ENCODE measurements at regions not wholly inside any gene's neighbourhood (a gene's known extent, or its start where the extent isn't known, plus 50 kb on each side); places are given as distances from the start of the nearest gene placed in this dataset.

- H3K4me1 Mint-ChIP-seq (ENCODE audit: low read depth): peaks cover 10% of the 10 kb centered on the region
- intact Hi-C loops (cut with micrococcal nuclease): no loop called here
- H3K36me3 Mint-ChIP-seq (ENCODE audit: low read depth): no peaks in the 10 kb centered on the region
- H3K27me3 Mint-ChIP-seq: no peaks in the 10 kb centered on the region
- no peak overlapping the region for H3K27ac Mint-ChIP-seq
- no peak overlapping the region for H3K4me3 Mint-ChIP-seq
- peaks cover 12% of the 10 kb centered on the region for H3K9me3 Mint-ChIP-seq
Observed at GRCh38 chr13:74061926-74062595, 72.1 kb downstream of the KLF12 start.

GRCh38 chr13:74056801-74057542 lies 77.2 kb downstream of the KLF12 start:
- no peak overlapping the region for H3K27ac Mint-ChIP-seq

GRCh38 chr13:74052402-74052928 lies 81.7 kb downstream of the KLF12 start:
- Mint-ChIP-seq H3K4me1 (ENCODE audit: low read depth) (no peaks in the 10 kb centered on the region), H3K27me3 (no peaks in the 10 kb centered on the region), H3K4me3 (no peak overlapping the region), H3K36me3 (ENCODE audit: low read depth) (no peaks in the 10 kb centered on the region), H3K27ac (no peak overlapping the region), H3K9me3 (no peaks in the 10 kb centered on the region)
- intact Hi-C loops (cut with micrococcal nuclease): no loop called here

More at GRCh38 chr13:74056801-74057542, 77.2 kb downstream of the KLF12 start:
- Mint-ChIP-seq H3K36me3 (ENCODE audit: low read depth) (no peaks in the 10 kb centered on the region), H3K9me3 (peaks cover 12% of the 10 kb centered on the region), H3K27me3 (no peaks in the 10 kb centered on the region), H3K4me3 (no peak overlapping the region), H3K4me1 (ENCODE audit: low read depth) (peaks cover under 1% of the 10 kb centered on the region)
- intact Hi-C loops (cut with micrococcal nuclease): no loop called here

- Mint-ChIP-seq H3K27ac (no peak overlapping the region), H3K36me3 (ENCODE audit: low read depth) (no peaks in the 10 kb centered on the region), H3K9me3 (no peaks in the 10 kb centered on the region), H3K4me3 (no peak overlapping the region), H3K27me3 (no peaks in the 10 kb centered on the region), H3K4me1 (ENCODE audit: low read depth) (no peaks in the 10 kb centered on the region)
- intact Hi-C loops (cut with micrococcal nuclease): no loop called here
Observed at GRCh38 chr13:74048756-74049155, 85.4 kb downstream of the KLF12 start.

- no peak overlapping the region for H3K27ac Mint-ChIP-seq
- no peaks in the 10 kb centered on the region for H3K27me3 Mint-ChIP-seq
- intact Hi-C loops (cut with micrococcal nuclease): no loop called here
- no peaks in the 10 kb centered on the region for H3K4me1 Mint-ChIP-seq (ENCODE audit: low read depth)
- no peak overlapping the region for H3K4me3 Mint-ChIP-seq
- no peaks in the 10 kb centered on the region for H3K36me3 Mint-ChIP-seq (ENCODE audit: low read depth)
- no peaks in the 10 kb centered on the region for H3K9me3 Mint-ChIP-seq
Observed at GRCh38 chr13:74047931-74048600, 86.1 kb downstream of the KLF12 start.

- intact Hi-C loops (cut with micrococcal nuclease): no loop called here
- Mint-ChIP-seq H3K36me3 (ENCODE audit: low read depth) (no peaks in the 10 kb centered on the region), H3K27ac (no peak overlapping the region), H3K27me3 (no peaks in the 10 kb centered on the region), H3K4me3 (no peak overlapping the region), H3K9me3 (no peaks in the 10 kb centered on the region), H3K4me1 (ENCODE audit: low read depth) (no peaks in the 10 kb centered on the region)
Observed at GRCh38 chr13:74046431-74046830, 87.8 kb downstream of the KLF12 start.

- Mint-ChIP-seq H3K9me3 (no peaks in the 10 kb centered on the region), H3K4me1 (ENCODE audit: low read depth) (no peaks in the 10 kb centered on the region), H3K27me3 (no peaks in the 10 kb centered on the region), H3K36me3 (ENCODE audit: low read depth) (no peaks in the 10 kb centered on the region), H3K27ac (no peak overlapping the region), H3K4me3 (no peak overlapping the region)
- intact Hi-C loops (cut with micrococcal nuclease): no loop called here
Observed at GRCh38 chr13:74045583-74045982, 88.6 kb downstream of the KLF12 start.

- Mint-ChIP-seq H3K9me3 (no peaks in the 10 kb centered on the region), H3K4me1 (ENCODE audit: low read depth) (no peaks in the 10 kb centered on the region), H3K27ac (no peak overlapping the region), H3K4me3 (no peak overlapping the region), H3K36me3 (ENCODE audit: low read depth) (no peaks in the 10 kb centered on the region), H3K27me3 (no peaks in the 10 kb centered on the region)
- intact Hi-C loops (cut with micrococcal nuclease): no loop called here
Observed at GRCh38 chr13:74043237-74043636, 91.0 kb downstream of the KLF12 start.

- Mint-ChIP-seq H3K9me3 (no peaks in the 10 kb centered on the region), H3K4me3 (no peak overlapping the region), H3K36me3 (ENCODE audit: low read depth) (no peaks in the 10 kb centered on the region), H3K27ac (no peak overlapping the region), H3K4me1 (ENCODE audit: low read depth) (no peaks in the 10 kb centered on the region), H3K27me3 (no peaks in the 10 kb centered on the region)
- intact Hi-C loops (cut with micrococcal nuclease): no loop called here
Observed at GRCh38 chr13:74040200-74040599, 94.0 kb downstream of the KLF12 start.

- intact Hi-C loops (cut with micrococcal nuclease): no loop called here
- H3K4me3 Mint-ChIP-seq: no peak overlapping the region
- no peaks in the 10 kb centered on the region for H3K27me3 Mint-ChIP-seq
- no peaks in the 10 kb centered on the region for H3K4me1 Mint-ChIP-seq (ENCODE audit: low read depth)
- H3K36me3 Mint-ChIP-seq (ENCODE audit: low read depth): no peaks in the 10 kb centered on the region
- H3K27ac Mint-ChIP-seq: no peak overlapping the region
- H3K9me3 Mint-ChIP-seq: no peaks in the 10 kb centered on the region
Observed at GRCh38 chr13:74039667-74040066, 94.5 kb downstream of the KLF12 start.

GRCh38 chr13:74039154-74039553 lies 95.0 kb downstream of the KLF12 start:
- Mint-ChIP-seq H3K36me3 (ENCODE audit: low read depth) (no peaks in the 10 kb centered on the region), H3K4me3 (no peak overlapping the region), H3K27me3 (no peaks in the 10 kb centered on the region), H3K9me3 (no peaks in the 10 kb centered on the region), H3K4me1 (ENCODE audit: low read depth) (no peaks in the 10 kb centered on the region), H3K27ac (no peak overlapping the region)
- intact Hi-C loops (cut with micrococcal nuclease): no loop called here

GRCh38 chr13:74037762-74038161 lies 96.4 kb downstream of the KLF12 start:
- Mint-ChIP-seq H3K27me3 (no peaks in the 10 kb centered on the region), H3K9me3 (no peaks in the 10 kb centered on the region), H3K4me3 (no peak overlapping the region), H3K4me1 (ENCODE audit: low read depth) (no peaks in the 10 kb centered on the region), H3K27ac (no peak overlapping the region), H3K36me3 (ENCODE audit: low read depth) (no peaks in the 10 kb centered on the region)
- intact Hi-C loops (cut with micrococcal nuclease): no loop called here

GRCh38 chr13:74036373-74036772 lies 97.8 kb downstream of the KLF12 start:
- H3K27ac Mint-ChIP-seq: no peak overlapping the region

GRCh38 chr13:74035896-74036295 lies 98.3 kb downstream of the KLF12 start:
- no peak overlapping the region for H3K27ac Mint-ChIP-seq
- no peaks in the 10 kb centered on the region for H3K4me1 Mint-ChIP-seq (ENCODE audit: low read depth)
- no peaks in the 10 kb centered on the region for H3K27me3 Mint-ChIP-seq
- no peak overlapping the region for H3K4me3 Mint-ChIP-seq
- H3K9me3 Mint-ChIP-seq: no peaks in the 10 kb centered on the region
- H3K36me3 Mint-ChIP-seq (ENCODE audit: low read depth): no peaks in the 10 kb centered on the region
- intact Hi-C loops (cut with micrococcal nuclease): no loop called here

More at GRCh38 chr13:74036373-74036772, 97.8 kb downstream of the KLF12 start:
- H3K27me3 Mint-ChIP-seq: no peaks in the 10 kb centered on the region
- no peaks in the 10 kb centered on the region for H3K36me3 Mint-ChIP-seq (ENCODE audit: low read depth)
- no peaks in the 10 kb centered on the region for H3K9me3 Mint-ChIP-seq
- H3K4me3 Mint-ChIP-seq: no peak overlapping the region
- intact Hi-C loops (cut with micrococcal nuclease): no loop called here
- H3K4me1 Mint-ChIP-seq (ENCODE audit: low read depth): no peaks in the 10 kb centered on the region

All from dendritic cell treated with granulocyte-macrophage colony-stimulating factor and Interleukin-4, amounts not matched to agents 40 ng/mL and 50 ng/mL, for 4 days (primary cell).